ENCODE measurements at regions not wholly inside any gene's neighbourhood (a gene's known extent, or its start where the extent isn't known, plus 50 kb on each side); places are given as distances from the start of the nearest gene placed in this dataset.

DNA sequence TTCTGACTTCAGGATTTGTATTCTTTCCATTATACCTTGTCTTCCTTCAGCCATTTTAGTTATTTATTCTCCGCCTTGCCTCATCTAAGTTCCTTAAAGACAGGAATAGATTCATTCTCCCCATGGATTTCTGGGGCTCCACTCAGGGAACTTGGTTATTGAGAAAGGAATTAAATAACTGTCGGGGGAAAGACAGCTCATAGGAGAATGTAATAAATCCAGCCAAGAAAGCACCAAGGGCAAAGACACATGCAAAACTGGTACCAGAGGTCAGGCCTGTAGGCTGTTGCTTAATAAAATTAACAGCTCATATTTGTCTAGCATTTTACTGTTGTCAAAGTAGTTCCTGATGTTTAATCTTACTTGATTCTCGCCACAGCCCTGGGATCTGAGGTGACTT lies 357.2 kb downstream of the TMEM38B start:
- POLR2A ChIA-PET: no interaction called here
- H3K4me1 Mint-ChIP-seq: peaks cover 14% of the 10 kb centered on the region

More for the DNA sequence above, 357.2 kb downstream of the TMEM38B start:
- ATAC-seq (no peak), DNase-seq (ENCODE audit: low spot score) (no peak)
- peaks cover 16% of the 10 kb centered on the region for H3K36me3 Mint-ChIP-seq
- no peaks in the 10 kb centered on the region for H3K27me3 Mint-ChIP-seq (ENCODE audit: low read depth)
- CTCF ChIA-PET: no interaction called here
- no peak overlapping the region for H3K4me3 Mint-ChIP-seq
- TF ChIP-seq, protein P1, sequence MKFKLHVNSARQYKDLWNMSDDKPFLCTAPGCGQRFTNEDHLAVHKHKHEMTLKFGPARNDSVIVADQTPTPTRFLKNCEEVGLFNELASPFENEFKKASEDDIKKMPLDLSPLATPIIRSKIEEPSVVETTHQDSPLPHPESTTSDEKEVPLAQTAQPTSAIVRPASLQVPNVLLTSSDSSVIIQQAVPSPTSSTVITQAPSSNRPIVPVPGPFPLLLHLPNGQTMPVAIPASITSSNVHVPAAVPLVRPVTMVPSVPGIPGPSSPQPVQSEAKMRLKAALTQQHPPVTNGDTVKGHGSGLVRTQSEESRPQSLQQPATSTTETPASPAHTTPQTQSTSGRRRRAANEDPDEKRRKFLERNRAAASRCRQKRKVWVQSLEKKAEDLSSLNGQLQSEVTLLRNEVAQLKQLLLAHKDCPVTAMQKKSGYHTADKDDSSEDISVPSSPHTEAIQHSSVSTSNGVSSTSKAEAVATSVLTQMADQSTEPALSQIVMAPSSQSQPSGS (CRISPR knock-in tag; IDR thresholded peaks at IDR 0.05; ENCODE audit: borderline replicate concordance, low read depth): no peak
- TF ChIP-seq IRF1 (CRISPR knock-in tag; IDR thresholded peaks at IDR 0.05) (no peak), ZNF396 (CRISPR knock-in tag; IDR thresholded peaks at IDR 0.05; ENCODE audit: borderline replicate concordance) (no peak), SP1 (CRISPR knock-in tag; conservative IDR thresholded peaks at IDR 0.05) (no peak), CREB1 (CRISPR knock-in tag; IDR thresholded peaks at IDR 0.05) (no peak), ARID4B (CRISPR knock-in tag; IDR thresholded peaks at IDR 0.05; ENCODE audit: borderline replicate concordance) (no peak), CTCF (IDR thresholded peaks at IDR 0.05) (no peak), AFF4 (CRISPR knock-in tag; IDR thresholded peaks at IDR 0.05; ENCODE audit: borderline replicate concordance) (no peak)
- TF ChIP-seq, protein P2, sequence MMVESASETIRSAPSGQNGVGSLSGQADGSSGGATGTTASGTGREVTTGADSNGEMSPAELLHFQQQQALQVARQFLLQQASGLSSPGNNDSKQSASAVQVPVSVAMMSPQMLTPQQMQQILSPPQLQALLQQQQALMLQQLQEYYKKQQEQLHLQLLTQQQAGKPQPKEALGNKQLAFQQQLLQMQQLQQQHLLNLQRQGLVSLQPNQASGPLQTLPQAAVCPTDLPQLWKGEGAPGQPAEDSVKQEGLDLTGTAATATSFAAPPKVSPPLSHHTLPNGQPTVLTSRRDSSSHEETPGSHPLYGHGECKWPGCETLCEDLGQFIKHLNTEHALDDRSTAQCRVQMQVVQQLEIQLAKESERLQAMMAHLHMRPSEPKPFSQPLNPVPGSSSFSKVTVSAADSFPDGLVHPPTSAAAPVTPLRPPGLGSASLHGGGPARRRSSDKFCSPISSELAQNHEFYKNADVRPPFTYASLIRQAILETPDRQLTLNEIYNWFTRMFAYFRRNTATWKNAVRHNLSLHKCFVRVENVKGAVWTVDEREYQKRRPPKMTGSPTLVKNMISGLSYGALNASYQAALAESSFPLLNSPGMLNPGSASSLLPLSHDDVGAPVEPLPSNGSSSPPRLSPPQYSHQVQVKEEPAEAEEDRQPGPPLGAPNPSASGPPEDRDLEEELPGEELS (CRISPR knock-in tag; IDR thresholded peaks at IDR 0.05): no peak
- no peak overlapping the region for H3K27ac Mint-ChIP-seq
- H3K9me3 Mint-ChIP-seq: peaks cover 24% of the 10 kb centered on the region

All from WTC11 (cell line).